Motor neuron (in vitro differentiated cells): ENCODE measurements at regions not wholly inside any gene's neighbourhood (a gene's known extent, or its start where the extent isn't known, plus 50 kb on each side); places are given as distances from the start of the nearest gene placed in this dataset.

Source experiments
- ATAC-seq, 8 experiments: fragments of 200-7000 bp; cut with Tn5 transposase; replicated peaks in 6 of 8; 2 replicates each; pipeline ENCODE4 v1.8.0; 2021; ENCODE audit warnings: mild to moderate bottlenecking in 8 of 8, moderate library complexity in 8 of 8
- H3K27ac ChIP-seq, 2 donors: fragments of 250-450 bp; sonication (Bioruptor Pico); 2 replicates each; pipeline ENCODE4 v1.9.0; 2021; ENCODE audit warnings: antibody characterized with exemption in 2 of 2, mild to moderate bottlenecking in 2 of 2, moderate library complexity in 1 of 2
- H3K4me1 ChIP-seq, 2 donors: fragments of 250-450 bp; sonication (Bioruptor Pico); replicated peaks in 1 of 2; 2 replicates each; pipeline ENCODE4 v1.6.1; 2021; ENCODE audit warnings: antibody characterized with exemption in 2 of 2, mild to moderate bottlenecking in 2 of 2, moderate library complexity in 1 of 2
- H3K4me3 ChIP-seq, 5 donors: fragments of 250-450 bp; sonication (Bioruptor Pico); 2 replicates each; pipeline ENCODE4 v1.9.0; 2021; ENCODE audit warnings: antibody characterized with exemption in 5 of 5, mild to moderate bottlenecking in 5 of 5, moderate library complexity in 4 of 5
- WGBS, 10 experiments: fragments of 450-650 bp; shearing (Covaris generic); methylation state at CpG; one replicate each; pipeline ENCODE4 v1.0.0; 2022; 5-methylcytosine and 5-hydroxymethylcytosine counted together
- in situ Hi-C, 9 experiments: fragments of 400-800 bp; cut with MboI; loops; one replicate each; pipeline ENCODE4 v1.15.0; 2021; ENCODE audit warnings: low sequenced_read_pairs in 9 of 9, low pct_unique_long_range_greater_than_20kb in 2 of 9; ENCODE audit not compliant: unreplicated experiment in 9 of 9

- H3K4me1 ChIP-seq: peaks cover 17 to 24% of the 10 kb centered on the region in 2 donors
- WGBS, 10 experiments: 0 to 100% (median 73%) methylated on average over 1 to 5 of the region's 5 CpGs
Observed at GRCh38 chr1:208924928-208925327, 658.6 kb upstream of the CAMK1G start.

GRCh38 chr1:208928349-208929010, 655.0 kb upstream of the CAMK1G start:
- ATAC-seq: peak in 2 of 8 experiments; percentile 32 to 70
- Histone ChIP-seq H3K4me1 (peaks cover 28 to 35% of the 10 kb centered on the region in 2 donors), H3K4me3 (no peak overlapping the region), H3K27ac (no peak overlapping the region)
- in situ Hi-C loops: no loop called here
- 0 to 97% (median 73%) methylated on average over 2 to 5 of the region's 5 CpGs; no CpG with 5 or more reads in 1 of the 10 experiments for WGBS, 10 experiments

More at GRCh38 chr1:208924928-208925327, 658.6 kb upstream of the CAMK1G start:
- Histone ChIP-seq H3K4me3 (no peak overlapping the region), H3K27ac (no peak overlapping the region)
- in situ Hi-C loops: no loop called here
- ATAC-seq: peak in 1 of 8 experiments; percentile 4

GRCh38 chr1:208929575-208929974, 653.9 kb upstream of the CAMK1G start:
- ATAC-seq: peak in 3 of 8 experiments; percentile 60 to 83 (median 67)
- peaks cover 18 to 32% of the 10 kb centered on the region in 2 donors for H3K4me1 ChIP-seq
- H3K27ac ChIP-seq: no peak overlapping the region
- WGBS, 10 experiments: 0 to 76% (median 59%) methylated on average over 2 to 3 of the region's 3 CpGs; no CpG with 5 or more reads in 5 of the 10 experiments
- in situ Hi-C loops: no loop called here
- H3K4me3 ChIP-seq: no peak overlapping the region

- H3K4me3 ChIP-seq: no peak overlapping the region
- H3K27ac ChIP-seq: no peak overlapping the region
- in situ Hi-C loops: no loop called here
- WGBS, 10 experiments: 11 to 90% (median 77%) methylated on average over 2 to 3 of the region's 3 CpGs; no CpG with 5 or more reads in 2 of the 10 experiments
- no peak for ATAC-seq
- peaks cover 16 to 27% of the 10 kb centered on the region in 2 donors for H3K4me1 ChIP-seq
Observed at GRCh38 chr1:208931936-208932335, 651.6 kb upstream of the CAMK1G start.

- in situ Hi-C loops: no loop called here
- ATAC-seq: no peak
Observed at GRCh38 chr1:208933984-208934525, 649.5 kb upstream of the CAMK1G start.

GRCh38 chr1:208934933-208935332, 648.6 kb upstream of the CAMK1G start:
- H3K4me3 ChIP-seq: no peak overlapping the region
- WGBS, 10 experiments: 20 to 91% (median 70%) methylated on average over 1 to 6 of the region's 6 CpGs; no CpG with 5 or more reads in 1 of the 10 experiments
- ATAC-seq: peak in 1 of 8 experiments; percentile 78
- no peak overlapping the region for H3K27ac ChIP-seq
- in situ Hi-C loops: no loop called here
- H3K4me1 ChIP-seq: peaks cover 16 to 27% of the 10 kb centered on the region in 2 donors

More at GRCh38 chr1:208933984-208934525, 649.5 kb upstream of the CAMK1G start:
- peaks cover 16 to 27% of the 10 kb centered on the region in 2 donors for H3K4me1 ChIP-seq
- no peak overlapping the region for H3K4me3 ChIP-seq
- H3K27ac ChIP-seq: no peak overlapping the region
- 6 to 100% (median 90%) methylated on average over 1 to 3 of the region's 3 CpGs for WGBS, 10 experiments

GRCh38 chr1:208935517-208936187, 647.9 kb upstream of the CAMK1G start:
- H3K4me3 ChIP-seq: no peak overlapping the region
- H3K27ac ChIP-seq: no peak overlapping the region
- ATAC-seq: no peak
- in situ Hi-C loops: no loop called here
- WGBS, 10 experiments: 24 to 100% (median 72%) methylated on average over 1 to 3 of the region's 3 CpGs; no CpG with 5 or more reads in 2 of the 10 experiments
- peaks cover 16 to 27% of the 10 kb centered on the region in 2 donors for H3K4me1 ChIP-seq

- in situ Hi-C loops: loop anchor here in 1 of 9 experiments (10.0 kb wide), 1 partner anchor 55 kb away; no protein-coding TSS in a partner anchor
Observed at GRCh38 chr1:208939537-208940085, 643.9 kb upstream of the CAMK1G start.

GRCh38 chr1:208942394-208943130, 641.0 kb upstream of the CAMK1G start:
- 40 to 100% (median 100%) methylated on average over 1 of the region's 1 CpG; no CpG with 5 or more reads in 1 of the 10 experiments for WGBS, 10 experiments
- peaks cover 4 to 7% of the 10 kb centered on the region in 2 donors for H3K4me1 ChIP-seq
- peak in 2 of 8 experiments; percentile 37 to 53 for ATAC-seq
- no peak overlapping the region for H3K4me3 ChIP-seq
- H3K27ac ChIP-seq: no peak overlapping the region
- in situ Hi-C loops: loop anchor here in 1 of 9 experiments (10.0 kb wide), 1 partner anchor 58 kb away; no protein-coding TSS in a partner anchor

More at GRCh38 chr1:208939537-208940085, 643.9 kb upstream of the CAMK1G start:
- Histone ChIP-seq H3K4me1 (peaks cover 4 to 7% of the 10 kb centered on the region in 2 donors), H3K4me3 (no peak overlapping the region), H3K27ac (no peak overlapping the region)
- 0 to 73% (median 20%) methylated on average over 1 of the region's 1 CpG; no CpG with 5 or more reads in 2 of the 10 experiments for WGBS, 10 experiments
- ATAC-seq: no peak

GRCh38 chr1:208943291-208943690, 640.2 kb upstream of the CAMK1G start:
- H3K4me1 ChIP-seq: peaks cover 4 to 7% of the 10 kb centered on the region in 2 donors
- H3K27ac ChIP-seq: no peak overlapping the region
- WGBS, 10 experiments: 48 to 100% (median 80%) methylated on average over 1 to 5 of the region's 5 CpGs; no CpG with 5 or more reads in 3 of the 10 experiments
- in situ Hi-C loops: loop anchor here in 1 of 9 experiments (10.0 kb wide), 1 partner anchor 58 kb away; no protein-coding TSS in a partner anchor
- ATAC-seq: peak in 1 of 8 experiments; percentile 22
- no peak overlapping the region for H3K4me3 ChIP-seq

- 0 to 65% (median 11%) methylated on average over 1 to 2 of the region's 2 CpGs; no CpG with 5 or more reads in 1 of the 10 experiments for WGBS, 10 experiments
- Histone ChIP-seq H3K4me3 (no peak overlapping the region), H3K27ac (no peak overlapping the region), H3K4me1 (peaks cover 4 to 7% of the 10 kb centered on the region in 2 donors)
- in situ Hi-C loops: loop anchor here in 1 of 9 experiments (10.0 kb wide), 1 partner anchor 60 kb away; no protein-coding TSS in a partner anchor
- no peak for ATAC-seq
Observed at GRCh38 chr1:208944981-208945451, 638.5 kb upstream of the CAMK1G start.

- no peak for ATAC-seq
- H3K27ac ChIP-seq: no peak overlapping the region
- in situ Hi-C loops: no loop called here
- no peak overlapping the region for H3K4me3 ChIP-seq
- H3K4me1 ChIP-seq: no peaks in the 10 kb centered on the region
- WGBS, 10 experiments: 16 to 94% (median 80%) methylated on average over 2 to 3 of the region's 3 CpGs; no CpG with 5 or more reads in 1 of the 10 experiments
Observed at GRCh38 chr1:208950206-208950605, 633.3 kb upstream of the CAMK1G start.
